KMS-11 (cell line): ENCODE measurements at regions not wholly inside any gene's neighbourhood (a gene's known extent, or its start where the extent isn't known, plus 50 kb on each side); places are given as distances from the start of the nearest gene placed in this dataset.

Experiments
- H2AFZ ChIP-seq: fragments of 200-600 bp; sonication (generic); 2 replicates; pipeline ENCODE4 v1.6.1; 2016; ENCODE audit warnings: antibody characterized with exemption, mixed run types, low read depth
- H3K27ac ChIP-seq: fragments of 200-600 bp; sonication (generic); 2 replicates; pipeline ENCODE4 v1.6.1; 2016; ENCODE audit warnings: mild to moderate bottlenecking, mixed run types
- H3K27me3 ChIP-seq: fragments of 200-600 bp; sonication (generic); 2 replicates; pipeline ENCODE4 v1.6.1; 2017; ENCODE audit warnings: mild to moderate bottlenecking, low read depth, mixed run types, moderate library complexity; ENCODE audit not compliant: insufficient read depth
- H3K36me3 ChIP-seq: fragments of 200-600 bp; sonication (generic); 2 replicates; pipeline ENCODE4 v1.6.1; 2017; ENCODE audit warnings: mild to moderate bottlenecking, mixed run types; ENCODE audit not compliant: insufficient read depth
- H3K4me1 ChIP-seq: fragments of 200-600 bp; sonication (generic); 2 replicates; pipeline ENCODE4 v1.6.1; 2016; ENCODE audit warnings: mild to moderate bottlenecking, low read depth, mixed run types; ENCODE audit not compliant: poor library complexity, severe bottlenecking
- H3K4me2 ChIP-seq: fragments of 200-600 bp; sonication (generic); 2 replicates; pipeline ENCODE4 v1.7.0; 2016; ENCODE audit warnings: mild to moderate bottlenecking, mixed run types
- H3K4me3 ChIP-seq: fragments of 200-600 bp; sonication (generic); IDR thresholded peaks from 2 replicates; pipeline ENCODE4 v1.6.1; 2017; ENCODE audit warnings: low read depth, low read length, mixed read lengths; ENCODE audit not compliant: insufficient read depth
- H3K79me2 ChIP-seq: fragments of 200-600 bp; sonication (generic); 2 replicates; pipeline ENCODE4 v1.6.1; 2016; ENCODE audit warnings: low read depth, mixed run types; ENCODE audit not compliant: insufficient read depth
- H3K9ac ChIP-seq: fragments of 200-600 bp; sonication (generic); 2 replicates; pipeline ENCODE4 v1.6.1; 2016; ENCODE audit warnings: mild to moderate bottlenecking, mixed run types
- H4K20me1 ChIP-seq: fragments of 200-600 bp; sonication (generic); 2 replicates; pipeline ENCODE4 v1.6.1; 2016; ENCODE audit warnings: mild to moderate bottlenecking, mixed run types; ENCODE audit not compliant: insufficient read depth
- TF ChIP-seq, protein P1 (sequence below): fragments of 200-600 bp; sonication (generic); conservative IDR thresholded peaks from 2 replicates; pipeline ENCODE4 v1.6.1; 2017; ENCODE audit warnings: low read depth, mild to moderate bottlenecking, antibody characterized with exemption, low read length, moderate library complexity, mixed read lengths

DNA sequence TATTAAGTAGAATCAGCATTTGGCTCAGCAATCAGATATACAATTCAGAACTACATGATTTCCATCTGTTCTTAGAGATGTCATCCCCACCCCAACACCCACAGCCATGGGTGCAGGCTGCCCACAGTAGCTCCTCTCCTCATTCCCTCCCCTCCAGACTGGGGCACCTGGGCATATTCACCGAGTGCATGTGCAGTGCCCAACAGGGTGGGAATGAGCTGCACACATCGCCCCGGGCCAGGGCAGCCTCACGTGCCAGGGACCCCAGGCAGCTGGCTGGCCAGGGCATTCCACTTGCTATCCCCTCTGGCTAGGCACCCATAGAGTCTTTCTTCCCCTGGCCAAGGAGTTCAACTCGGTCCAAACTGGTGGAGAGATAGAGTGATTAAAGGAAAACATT lies 461.9 kb upstream of the NUDT12 start:
- no peaks in the 10 kb centered on the region for H3K36me3 ChIP-seq
- H3K4me2 ChIP-seq: no peak overlapping the region
- no peak overlapping the region for H2AFZ ChIP-seq
- no peaks in the 10 kb centered on the region for H3K4me1 ChIP-seq
- no peaks in the 10 kb centered on the region for H4K20me1 ChIP-seq
- no peak overlapping the region for H3K4me3 ChIP-seq
- no peak overlapping the region for H3K9ac ChIP-seq
- TF ChIP-seq, protein P1, sequence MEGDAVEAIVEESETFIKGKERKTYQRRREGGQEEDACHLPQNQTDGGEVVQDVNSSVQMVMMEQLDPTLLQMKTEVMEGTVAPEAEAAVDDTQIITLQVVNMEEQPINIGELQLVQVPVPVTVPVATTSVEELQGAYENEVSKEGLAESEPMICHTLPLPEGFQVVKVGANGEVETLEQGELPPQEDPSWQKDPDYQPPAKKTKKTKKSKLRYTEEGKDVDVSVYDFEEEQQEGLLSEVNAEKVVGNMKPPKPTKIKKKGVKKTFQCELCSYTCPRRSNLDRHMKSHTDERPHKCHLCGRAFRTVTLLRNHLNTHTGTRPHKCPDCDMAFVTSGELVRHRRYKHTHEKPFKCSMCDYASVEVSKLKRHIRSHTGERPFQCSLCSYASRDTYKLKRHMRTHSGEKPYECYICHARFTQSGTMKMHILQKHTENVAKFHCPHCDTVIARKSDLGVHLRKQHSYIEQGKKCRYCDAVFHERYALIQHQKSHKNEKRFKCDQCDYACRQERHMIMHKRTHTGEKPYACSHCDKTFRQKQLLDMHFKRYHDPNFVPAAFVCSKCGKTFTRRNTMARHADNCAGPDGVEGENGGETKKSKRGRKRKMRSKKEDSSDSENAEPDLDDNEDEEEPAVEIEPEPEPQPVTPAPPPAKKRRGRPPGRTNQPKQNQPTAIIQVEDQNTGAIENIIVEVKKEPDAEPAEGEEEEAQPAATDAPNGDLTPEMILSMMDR: no peak
- H3K27me3 ChIP-seq: no peaks in the 10 kb centered on the region
- H3K27ac ChIP-seq: no peak overlapping the region
- no peaks in the 10 kb centered on the region for H3K79me2 ChIP-seq

DNA sequence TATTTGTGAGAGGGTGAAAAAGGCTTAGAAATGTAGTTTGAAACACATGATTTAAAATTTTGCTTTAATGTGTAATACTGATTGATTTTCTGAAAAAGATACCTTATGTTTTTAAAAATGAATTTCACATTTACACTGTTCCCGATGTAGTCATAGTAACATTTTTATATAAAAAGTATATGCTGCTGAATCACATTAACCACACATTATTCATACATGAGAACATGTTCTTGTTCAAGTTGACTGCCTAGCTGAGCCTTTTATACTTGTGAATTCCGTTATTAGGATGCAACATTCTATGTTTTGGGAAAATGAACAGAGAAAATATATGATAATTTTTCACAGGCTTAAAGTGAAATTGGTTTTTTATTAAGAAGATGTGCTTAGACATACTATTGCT lies 461.1 kb upstream of the NUDT12 start:
- H3K4me3 ChIP-seq: no peak overlapping the region
- H3K36me3 ChIP-seq: no peaks in the 10 kb centered on the region
- H3K9ac ChIP-seq: no peak overlapping the region
- no peaks in the 10 kb centered on the region for H4K20me1 ChIP-seq
- no peaks in the 10 kb centered on the region for H3K27me3 ChIP-seq
- no peak overlapping the region for H2AFZ ChIP-seq
- no peak overlapping the region for H3K4me2 ChIP-seq
- H3K79me2 ChIP-seq: no peaks in the 10 kb centered on the region
- TF ChIP-seq, protein P1: no peak
- H3K27ac ChIP-seq: no peak overlapping the region
- H3K4me1 ChIP-seq: no peaks in the 10 kb centered on the region

DNA sequence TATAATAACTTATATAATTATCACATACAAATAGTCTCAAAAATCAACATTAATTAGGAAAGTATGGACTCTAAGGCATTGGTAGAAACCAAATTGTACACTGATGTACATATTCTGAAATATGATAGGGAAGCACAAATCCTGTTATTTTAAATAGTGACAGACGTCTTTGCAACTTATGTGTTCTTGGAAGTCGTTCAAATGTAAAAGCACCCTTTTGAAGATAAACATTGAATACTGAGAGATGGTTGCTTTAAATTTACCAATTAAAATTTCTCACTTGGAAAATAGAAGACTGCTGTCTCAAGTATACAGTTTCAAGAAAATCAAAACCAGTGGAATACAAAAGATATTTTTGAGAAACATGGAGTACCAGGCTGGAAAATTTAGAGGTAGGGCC lies 457.4 kb upstream of the NUDT12 start:
- H3K79me2 ChIP-seq: no peaks in the 10 kb centered on the region

DNA sequence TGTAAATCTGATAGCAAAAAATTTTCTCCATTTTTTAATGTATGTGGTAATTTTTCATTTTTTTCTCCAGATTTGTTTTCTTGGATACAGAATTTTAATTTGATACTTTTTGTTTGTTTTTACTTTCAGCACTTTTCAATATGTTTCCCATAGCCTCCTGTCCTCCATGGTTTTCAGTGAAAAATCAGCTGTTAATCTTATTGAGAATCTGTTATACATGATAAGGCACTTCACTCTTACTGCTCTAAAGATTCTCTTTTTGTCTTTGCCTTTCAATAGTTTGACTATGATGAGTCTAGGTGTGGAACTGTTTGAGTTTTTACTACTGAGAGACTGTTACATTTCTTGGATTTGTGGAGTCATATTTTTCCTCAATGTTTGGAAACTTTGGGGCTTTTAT lies 455.7 kb upstream of the NUDT12 start:
- no peaks in the 10 kb centered on the region for H3K79me2 ChIP-seq
- H3K4me2 ChIP-seq: no peak overlapping the region
- H3K4me3 ChIP-seq: no peak overlapping the region
- no peak overlapping the region for H2AFZ ChIP-seq
- no peaks in the 10 kb centered on the region for H3K36me3 ChIP-seq
- H3K27ac ChIP-seq: no peak overlapping the region
- H3K27me3 ChIP-seq: no peaks in the 10 kb centered on the region
- no peak overlapping the region for H3K9ac ChIP-seq
- TF ChIP-seq, protein P1: no peak
- no peaks in the 10 kb centered on the region for H4K20me1 ChIP-seq
- no peaks in the 10 kb centered on the region for H3K4me1 ChIP-seq

More for the DNA sequence above, 457.4 kb upstream of the NUDT12 start:
- Histone ChIP-seq H3K4me2 (no peak overlapping the region), H4K20me1 (no peaks in the 10 kb centered on the region), H3K9ac (no peak overlapping the region), H3K4me1 (no peaks in the 10 kb centered on the region), H2AFZ (no peak overlapping the region), H3K27me3 (no peaks in the 10 kb centered on the region), H3K27ac (no peak overlapping the region), H3K4me3 (no peak overlapping the region), H3K36me3 (no peaks in the 10 kb centered on the region)
- TF ChIP-seq, protein P1: no peak
